A673 (cell line): ENCODE measurements at regions not wholly inside any gene's neighbourhood (a gene's known extent, or its start where the extent isn't known, plus 50 kb on each side); places are given as distances from the start of the nearest gene placed in this dataset.

Experiments used
- EZH2 ChIP-seq: fragments of 200-600 bp; sonication (generic); IDR thresholded peaks from 2 replicates; pipeline ENCODE4 v1.6.1; 2017; ENCODE audit warnings: borderline replicate concordance, low read depth, mild to moderate bottlenecking, mixed read lengths, antibody characterized with exemption, low read length; ENCODE audit not compliant: poor library complexity, severe bottlenecking
- TF ChIP-seq, protein P1 (sequence below): fragments of 300-800, 200-600 bp; sonication (generic); conservative IDR thresholded peaks from 2 replicates; pipeline ENCODE4 v1.5.1; 2017; ENCODE audit warnings: low read depth, mild to moderate bottlenecking, antibody characterized with exemption, low read length, moderate library complexity, mixed read lengths

DNA sequence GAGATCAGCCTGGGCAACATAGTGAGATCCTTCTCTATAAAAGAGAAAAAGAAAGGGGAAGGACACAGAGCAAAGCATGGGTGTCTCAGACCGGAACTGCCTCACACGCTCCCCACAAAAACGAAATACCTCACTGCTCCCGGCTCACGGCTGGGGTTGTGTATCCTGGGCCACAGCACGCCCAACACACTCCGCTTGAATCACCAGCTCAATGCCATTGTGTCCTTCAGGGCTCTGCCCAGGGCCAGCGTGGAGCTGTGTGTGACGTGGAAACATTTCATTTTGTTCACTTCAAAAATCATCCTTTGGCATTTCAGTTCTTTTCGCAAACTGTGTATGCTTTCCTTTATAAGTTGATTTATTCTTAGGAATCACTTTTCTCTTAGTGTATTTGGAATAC is 279.5 kb downstream of the IRX1 start:
- no peak for TF ChIP-seq EZH2
- TF ChIP-seq, protein P1, sequence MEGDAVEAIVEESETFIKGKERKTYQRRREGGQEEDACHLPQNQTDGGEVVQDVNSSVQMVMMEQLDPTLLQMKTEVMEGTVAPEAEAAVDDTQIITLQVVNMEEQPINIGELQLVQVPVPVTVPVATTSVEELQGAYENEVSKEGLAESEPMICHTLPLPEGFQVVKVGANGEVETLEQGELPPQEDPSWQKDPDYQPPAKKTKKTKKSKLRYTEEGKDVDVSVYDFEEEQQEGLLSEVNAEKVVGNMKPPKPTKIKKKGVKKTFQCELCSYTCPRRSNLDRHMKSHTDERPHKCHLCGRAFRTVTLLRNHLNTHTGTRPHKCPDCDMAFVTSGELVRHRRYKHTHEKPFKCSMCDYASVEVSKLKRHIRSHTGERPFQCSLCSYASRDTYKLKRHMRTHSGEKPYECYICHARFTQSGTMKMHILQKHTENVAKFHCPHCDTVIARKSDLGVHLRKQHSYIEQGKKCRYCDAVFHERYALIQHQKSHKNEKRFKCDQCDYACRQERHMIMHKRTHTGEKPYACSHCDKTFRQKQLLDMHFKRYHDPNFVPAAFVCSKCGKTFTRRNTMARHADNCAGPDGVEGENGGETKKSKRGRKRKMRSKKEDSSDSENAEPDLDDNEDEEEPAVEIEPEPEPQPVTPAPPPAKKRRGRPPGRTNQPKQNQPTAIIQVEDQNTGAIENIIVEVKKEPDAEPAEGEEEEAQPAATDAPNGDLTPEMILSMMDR: no peak
